Esophagus muscularis mucosa (tissue), 4 donors: ENCODE measurements at regions not wholly inside any gene's neighbourhood (a gene's known extent, or its start where the extent isn't known, plus 50 kb on each side); places are given as distances from the start of the nearest gene placed in this dataset.

ENCODE experiments used
- EP300 ChIP-seq: sonication (generic); formaldehyde crosslinking; IDR thresholded peaks from one replicate; pipeline ENCODE4 v1.6.1; 2017; ENCODE audit warnings: antibody characterized with exemption
- POLR2A ChIP-seq: fragments of 450-650 bp; IDR thresholded peaks from one replicate; pipeline ENCODE4 v1.6.1; 2017; ENCODE audit warnings: antibody characterized with exemption, moderate library complexity, mild to moderate bottlenecking, low read depth
- POLR2AphosphoS5 ChIP-seq, 2 donors: sonication (generic); formaldehyde crosslinking; IDR thresholded peaks; one replicate each; pipeline ENCODE4 v1.6.1; 2017; ENCODE audit warnings: antibody characterized with exemption in 2 of 2
- TF ChIP-seq, protein P1 (sequence below), 3 experiments: fragments of 200-600 bp in 2 of 3; fragments of 450-650 bp in 1 of 3; sonication (generic) in 2 of 3; IDR thresholded peaks; one replicate each; pipeline ENCODE4 v1.5.1; 2017 to 2019; ENCODE audit warnings: antibody characterized with exemption in 3 of 3, mild to moderate bottlenecking in 2 of 3, moderate library complexity in 1 of 3

GRCh38 chr11:115607621-115608221 is 103.5 kb upstream of the CADM1 start:
- TF ChIP-seq POLR2AphosphoS5 (IDR thresholded peaks at IDR 0.05) (no peak), EP300 (no peak), POLR2A (no peak)
- TF ChIP-seq, protein P1, sequence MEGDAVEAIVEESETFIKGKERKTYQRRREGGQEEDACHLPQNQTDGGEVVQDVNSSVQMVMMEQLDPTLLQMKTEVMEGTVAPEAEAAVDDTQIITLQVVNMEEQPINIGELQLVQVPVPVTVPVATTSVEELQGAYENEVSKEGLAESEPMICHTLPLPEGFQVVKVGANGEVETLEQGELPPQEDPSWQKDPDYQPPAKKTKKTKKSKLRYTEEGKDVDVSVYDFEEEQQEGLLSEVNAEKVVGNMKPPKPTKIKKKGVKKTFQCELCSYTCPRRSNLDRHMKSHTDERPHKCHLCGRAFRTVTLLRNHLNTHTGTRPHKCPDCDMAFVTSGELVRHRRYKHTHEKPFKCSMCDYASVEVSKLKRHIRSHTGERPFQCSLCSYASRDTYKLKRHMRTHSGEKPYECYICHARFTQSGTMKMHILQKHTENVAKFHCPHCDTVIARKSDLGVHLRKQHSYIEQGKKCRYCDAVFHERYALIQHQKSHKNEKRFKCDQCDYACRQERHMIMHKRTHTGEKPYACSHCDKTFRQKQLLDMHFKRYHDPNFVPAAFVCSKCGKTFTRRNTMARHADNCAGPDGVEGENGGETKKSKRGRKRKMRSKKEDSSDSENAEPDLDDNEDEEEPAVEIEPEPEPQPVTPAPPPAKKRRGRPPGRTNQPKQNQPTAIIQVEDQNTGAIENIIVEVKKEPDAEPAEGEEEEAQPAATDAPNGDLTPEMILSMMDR (IDR thresholded peaks at IDR 0.05): no peak
